HEK293T (cell line): ENCODE measurements at regions not wholly inside any gene's neighbourhood (a gene's known extent, or its start where the extent isn't known, plus 50 kb on each side); places are given as distances from the start of the nearest gene placed in this dataset.

Experiments used
- CTCF ChIA-PET: fragments of 350-600 bp; formaldehyde crosslinking; extraction: SDS; loops from one replicate; lab custom pipeline; 2021; ENCODE audit warnings: antibody characterized with exemption, inconsistent platforms; lab: Yijun Ruan, JAX
- POLR2A ChIA-PET: fragments of 350-600 bp; formaldehyde crosslinking; extraction: SDS; loops from one replicate; lab custom pipeline; 2020; ENCODE audit warnings: antibody characterized with exemption, inconsistent platforms; lab: Yijun Ruan, JAX
- DNase-seq: peaks from one replicate; pipeline ENCODE4 v3.0.0; 2012; ENCODE audit warnings: mixed read lengths; ENCODE audit errors: extremely low spot score
- ARNT ChIP-seq: fragments of 450-650 bp; IDR thresholded peaks from 2 replicates; pipeline ENCODE4 v1.6.1; 2017; ENCODE audit warnings: mild to moderate bottlenecking
- BHLHE40 ChIP-seq: fragments of 450-650 bp; IDR thresholded peaks from 2 replicates; pipeline ENCODE4 v1.6.1; 2016; ENCODE audit warnings: mild to moderate bottlenecking, moderate library complexity, borderline replicate concordance
- CTBP1 ChIP-seq: fragments of 450-650 bp; IDR thresholded peaks from 2 replicates; pipeline ENCODE4 v1.6.1; 2016; ENCODE audit warnings: borderline replicate concordance
- ELF4 ChIP-seq: fragments of 450-650 bp; IDR thresholded peaks from 2 replicates; pipeline ENCODE4 v1.6.1; 2017; ENCODE audit warnings: antibody characterized with exemption
- FOXA1 ChIP-seq: fragments of 450-650 bp; IDR thresholded peaks from 2 replicates; pipeline ENCODE4 v1.6.1; 2016; ENCODE audit warnings: mild to moderate bottlenecking
- FOXK2 ChIP-seq: fragments of 450-650 bp; IDR thresholded peaks from 2 replicates; pipeline ENCODE4 v1.6.1; 2016; ENCODE audit warnings: mild to moderate bottlenecking
- FOXM1 ChIP-seq: fragments of 450-650 bp; IDR thresholded peaks from 2 replicates; pipeline ENCODE4 v1.6.1; 2017; ENCODE audit warnings: mild to moderate bottlenecking, borderline replicate concordance
- HDGF ChIP-seq: fragments of 450-650 bp; IDR thresholded peaks from 2 replicates; pipeline ENCODE4 v1.6.1; 2017; ENCODE audit warnings: antibody characterized with exemption, borderline replicate concordance
- L3MBTL2 ChIP-seq: fragments of 450-650 bp; conservative IDR thresholded peaks from 2 replicates; pipeline ENCODE4 v1.6.1; 2016; ENCODE audit warnings: mild to moderate bottlenecking
- LEF1 ChIP-seq: fragments of 450-650 bp; IDR thresholded peaks from 2 replicates; pipeline ENCODE4 v1.6.1; 2017; ENCODE audit warnings: mild to moderate bottlenecking, borderline replicate concordance
- NFRKB ChIP-seq: fragments of 450-650 bp; IDR thresholded peaks from 2 replicates; pipeline ENCODE4 v1.6.1; 2016; ENCODE audit warnings: mild to moderate bottlenecking, moderate library complexity
- PKNOX1 ChIP-seq: fragments of 450-650 bp; IDR thresholded peaks from 2 replicates; pipeline ENCODE4 v1.6.1; 2016
- SP1 ChIP-seq: fragments of 450-650 bp; IDR thresholded peaks from 2 replicates; pipeline ENCODE4 v1.6.1; 2017
- SUZ12 ChIP-seq: fragments of 450-650 bp; IDR thresholded peaks from 2 replicates; pipeline ENCODE4 v1.6.1; 2016; ENCODE audit warnings: mild to moderate bottlenecking
- TARDBP ChIP-seq: fragments of 450-650 bp; IDR thresholded peaks from 2 replicates; pipeline ENCODE4 v1.6.1; 2016
- ZNF384 ChIP-seq: fragments of 450-650 bp; IDR thresholded peaks from 2 replicates; pipeline ENCODE4 v1.6.1; 2016

- CTCF ChIA-PET = no interaction called here
- TF ChIP-seq HDGF (no peak), FOXK2 (no peak), ARNT (no peak), BHLHE40 (no peak)
- POLR2A ChIA-PET = no interaction called here
- no peak for DNase-seq
Measured at GRCh38 chr6:133097208-133097607, 143.9 kb upstream of the EYA4 start.

- TF ChIP-seq NFRKB (no peak), BHLHE40 (no peak), CTBP1 (no peak), ELF4 (no peak), SP1 (no peak), ARNT (no peak), FOXA1 (no peak), L3MBTL2 (no peak), FOXK2 (no peak), TARDBP (no peak), FOXM1 (no peak), PKNOX1 (no peak), LEF1 (no peak), ZNF384 (no peak)
- ChIA-PET CTCF (interaction anchor here (0.6 kb wide), 1 partner anchor 48 kb away, joined by 5 read pairs; no protein-coding TSS in a partner anchor), POLR2A (no interaction called here)
- no peak for DNase-seq
Measured at GRCh38 chr6:133099573-133099972, 141.6 kb upstream of the EYA4 start.

GRCh38 chr6:133100865-133101264 lies 140.3 kb upstream of the EYA4 start:
- no peak for TF ChIP-seq HDGF
- TF ChIP-seq FOXK2 = no peak
- no peak for TF ChIP-seq FOXM1
- TF ChIP-seq LEF1 = no peak
- no peak for TF ChIP-seq L3MBTL2
- no peak for TF ChIP-seq FOXA1
- no peak for TF ChIP-seq CTBP1
- TF ChIP-seq ARNT = no peak
- no peak for TF ChIP-seq TARDBP
- ChIA-PET CTCF (no interaction called here), POLR2A (no interaction called here)
- DNase-seq = no peak

GRCh38 chr6:133101790-133102189 lies 139.4 kb upstream of the EYA4 start:
- POLR2A ChIA-PET = no interaction called here
- CTCF ChIA-PET = no interaction called here
- DNase-seq = no peak
- TF ChIP-seq CTBP1 = no peak

- ChIA-PET CTCF (no interaction called here), POLR2A (no interaction called here)
- no peak for TF ChIP-seq ZNF384
- TF ChIP-seq PKNOX1 = no peak
- TF ChIP-seq TARDBP = no peak
- no peak for TF ChIP-seq FOXK2
- no peak for TF ChIP-seq CTBP1
- no peak for TF ChIP-seq NFRKB
- no peak for TF ChIP-seq SUZ12
- TF ChIP-seq FOXM1 = no peak
- no peak for DNase-seq
Measured at GRCh38 chr6:133106934-133107333, 134.2 kb upstream of the EYA4 start.

DNA sequence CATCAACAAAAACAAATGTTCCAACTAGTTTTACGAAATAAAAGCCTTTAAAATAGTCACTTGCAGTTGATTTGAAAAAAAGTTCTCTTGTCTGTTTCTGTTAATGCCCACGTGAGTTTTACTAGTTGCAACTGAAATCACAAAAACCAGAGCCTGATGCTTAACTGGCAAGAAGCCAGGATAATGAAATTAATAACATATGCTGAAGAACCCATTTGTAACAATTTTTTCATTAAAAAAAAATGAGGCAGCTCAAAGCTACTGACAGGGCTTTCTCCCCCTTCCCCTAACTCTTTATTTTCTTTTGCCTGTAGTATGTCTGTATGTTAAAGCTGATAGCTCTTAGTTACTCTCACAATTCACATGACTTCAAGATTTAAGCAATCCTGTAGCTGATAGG lies 132.7 kb upstream of the EYA4 start:
- TF ChIP-seq FOXM1 (no peak), ELF4 (no peak), SUZ12 (no peak), ARNT (no peak)
- no peak for DNase-seq
- ChIA-PET CTCF (no interaction called here), POLR2A (no interaction called here)

DNA sequence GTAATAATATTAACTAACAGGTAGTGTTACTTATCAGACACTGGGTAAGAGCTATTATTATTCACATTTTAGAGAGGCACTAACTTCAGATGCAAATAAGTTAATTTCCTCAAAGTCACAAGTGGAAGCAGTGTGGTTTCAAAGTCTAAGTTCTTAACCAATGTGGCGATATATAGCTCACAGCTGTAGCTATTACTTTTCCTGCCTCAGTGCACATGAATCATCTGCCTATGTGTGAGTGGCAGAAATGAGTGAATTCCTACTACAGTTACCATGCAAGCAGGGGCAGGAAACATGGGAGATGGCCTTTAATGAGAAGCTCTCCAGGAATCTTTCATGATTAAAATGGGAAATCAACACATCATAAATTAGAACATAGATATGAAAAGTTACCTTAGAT lies 126.2 kb upstream of the EYA4 start:
- DNase-seq = no peak
- TF ChIP-seq ELF4 (no peak), FOXA1 (no peak), SUZ12 (no peak), ZNF384 (no peak), HDGF (no peak), CTBP1 (no peak), NFRKB (no peak), LEF1 (no peak), ARNT (no peak), TARDBP (no peak), FOXM1 (no peak), L3MBTL2 (no peak), PKNOX1 (no peak), SP1 (no peak), FOXK2 (no peak), BHLHE40 (no peak)
- ChIA-PET CTCF (interaction anchor here (0.5 kb wide), 1 partner anchor 809 kb away, joined by 3 read pairs; no protein-coding TSS in a partner anchor), POLR2A (no interaction called here)
